H9 (cell line): ENCODE measurements at regions not wholly inside any gene's neighbourhood (a gene's known extent, or its start where the extent isn't known, plus 50 kb on each side); places are given as distances from the start of the nearest gene placed in this dataset.

Source experiments
- DNase-seq: peaks from one replicate; pipeline ENCODE4 v3.0.0-alpha.2; 2017
- H2AFZ ChIP-seq: one replicate; pipeline ENCODE4 v1.6.1; 2013; ENCODE audit warnings: mild to moderate bottlenecking, low read length, control low read depth, moderate library complexity
- H2AK5ac ChIP-seq: 2 replicates; pipeline ENCODE4 v1.6.1; 2013; ENCODE audit warnings: low read length, control low read depth, mixed read lengths; ENCODE audit not compliant: insufficient read length
- H2BK120ac ChIP-seq: one replicate; pipeline ENCODE4 v1.6.1; 2013; ENCODE audit warnings: low read depth, mild to moderate bottlenecking, low read length, control low read depth, inconsistent platforms; ENCODE audit not compliant: poor library complexity, severe bottlenecking
- H2BK12ac ChIP-seq: 2 replicates; pipeline ENCODE4 v1.6.1; 2013; ENCODE audit warnings: low read length, control low read depth, mixed read lengths, low read depth; ENCODE audit not compliant: insufficient read length
- H2BK15ac ChIP-seq: 2 replicates; pipeline ENCODE4 v1.6.1; 2013; ENCODE audit warnings: low read depth, low read length, control low read depth
- H2BK20ac ChIP-seq: one replicate; pipeline ENCODE4 v1.6.1; 2013; ENCODE audit warnings: low read depth, mild to moderate bottlenecking, low read length, control low read depth, inconsistent platforms; ENCODE audit not compliant: poor library complexity, severe bottlenecking
- H2BK5ac ChIP-seq: 2 replicates; pipeline ENCODE4 v1.6.1; 2013; ENCODE audit warnings: low read length, control low read depth, mixed read lengths; ENCODE audit not compliant: insufficient read length
- H3K14ac ChIP-seq: 2 replicates; pipeline ENCODE4 v1.6.1; 2013; ENCODE audit warnings: low read length, control low read depth; ENCODE audit not compliant: insufficient read depth
- H3K18ac ChIP-seq: 2 replicates; pipeline ENCODE4 v1.6.1; 2013; ENCODE audit warnings: low read depth, mild to moderate bottlenecking, mixed read lengths, low read length, control low read depth; ENCODE audit not compliant: insufficient read length
- H3K23ac ChIP-seq: 2 replicates; pipeline ENCODE4 v1.6.1; 2013; ENCODE audit warnings: low read length, control low read depth, mixed read lengths, low read depth; ENCODE audit not compliant: insufficient read length
- H3K23me2 ChIP-seq: 2 replicates; pipeline ENCODE4 v1.6.1; 2013; ENCODE audit warnings: low read depth, mild to moderate bottlenecking, mixed read lengths, low read length, control low read depth; ENCODE audit not compliant: insufficient read length, poor library complexity, severe bottlenecking
- H3K27ac ChIP-seq: 2 replicates; pipeline ENCODE4 v1.5.1; 2013; ENCODE audit warnings: low read length, control low read depth, mixed read lengths, low read depth; ENCODE audit not compliant: insufficient read length
- H3K27me3 ChIP-seq: 2 replicates; pipeline ENCODE4 v1.6.1; 2013; ENCODE audit warnings: low read length, control low read depth, inconsistent platforms; ENCODE audit not compliant: insufficient read depth
- H3K4ac ChIP-seq: 2 replicates; pipeline ENCODE4 v1.6.1; 2013; ENCODE audit warnings: low read depth, mild to moderate bottlenecking, control low read depth, inconsistent platforms, low read length, moderate library complexity
- H3K4me1 ChIP-seq: 2 replicates; pipeline ENCODE4 v1.6.1; 2013; ENCODE audit warnings: low read length, control low read depth, inconsistent platforms; ENCODE audit not compliant: insufficient read depth
- H3K4me2 ChIP-seq: 2 replicates; pipeline ENCODE4 v1.6.1; 2013; ENCODE audit warnings: low read length, control low read depth, mixed read lengths; ENCODE audit not compliant: insufficient read length, insufficient read depth
- H3K56ac ChIP-seq: 2 replicates; pipeline ENCODE4 v1.6.1; 2013; ENCODE audit warnings: low read depth, mild to moderate bottlenecking, mixed read lengths, low read length, control low read depth; ENCODE audit not compliant: insufficient read length
- H3K79me1 ChIP-seq: 2 replicates; pipeline ENCODE4 v1.6.1; 2013; ENCODE audit warnings: low read depth, mild to moderate bottlenecking, moderate library complexity, low read length, control low read depth, inconsistent platforms; ENCODE audit not compliant: insufficient read depth, poor library complexity, severe bottlenecking
- H3K79me2 ChIP-seq: 2 replicates; pipeline ENCODE4 v1.6.1; 2013; ENCODE audit warnings: low read length, control low read depth, inconsistent platforms; ENCODE audit not compliant: insufficient read depth
- H3K9ac ChIP-seq: 2 replicates; pipeline ENCODE4 v1.6.1; 2013; ENCODE audit warnings: low read length, control low read depth, mixed read lengths; ENCODE audit not compliant: insufficient read length; ENCODE audit errors: extremely low read depth
- H3K9me3 ChIP-seq: one replicate; pipeline ENCODE4 v1.6.1; 2013; ENCODE audit warnings: low read depth, low read length, inconsistent platforms; ENCODE audit not compliant: control insufficient read depth
- H3T11ph ChIP-seq: one replicate; pipeline ENCODE4 v1.6.1; 2013; ENCODE audit warnings: mild to moderate bottlenecking, low read length, control low read depth, inconsistent platforms
- H4K20me1 ChIP-seq: one replicate; pipeline ENCODE4 v1.6.1; 2013; ENCODE audit not compliant: control insufficient read depth, insufficient read length, insufficient read depth
- H4K5ac ChIP-seq: 2 replicates; pipeline ENCODE4 v1.6.1; 2013; ENCODE audit warnings: low read depth, mild to moderate bottlenecking, mixed read lengths, low read length, control low read depth; ENCODE audit not compliant: insufficient read length
- H4K8ac ChIP-seq: replicated peaks from 2 replicates; pipeline ENCODE4 v1.6.1; 2013; ENCODE audit warnings: low read length, control low read depth, mixed read lengths, low read depth; ENCODE audit not compliant: insufficient read length
- H4K91ac ChIP-seq: 2 replicates; pipeline ENCODE4 v1.6.1; 2013; ENCODE audit warnings: low read depth, mild to moderate bottlenecking, moderate library complexity, mixed read lengths, low read length, control low read depth; ENCODE audit not compliant: insufficient read length
- H3K27ac Mint-ChIP-seq, 3 experiments: 2 replicates in 2 of 3; 3 replicates in 1 of 3; pipeline ENCODE4 v1.8.0; 2020 to 2021; ENCODE audit warnings: mixed read lengths in 3 of 3, mild to moderate bottlenecking in 1 of 3, moderate library complexity in 1 of 3
- H3K27me3 Mint-ChIP-seq: 2 replicates; pipeline ENCODE4 v1.8.0; 2021; ENCODE audit warnings: low read depth, mild to moderate bottlenecking, moderate library complexity, mixed read lengths
- H3K36me3 Mint-ChIP-seq, 3 experiments: 2 replicates in 2 of 3; 3 replicates in 1 of 3; pipeline ENCODE4 v1.8.0; 2020 to 2021; ENCODE audit warnings: low read depth in 3 of 3, mixed read lengths in 3 of 3; ENCODE audit not compliant: insufficient read depth in 1 of 3
- H3K4me1 Mint-ChIP-seq, 2 experiments: 2 replicates each; pipeline ENCODE4 v1.8.0; 2020; ENCODE audit warnings: mixed read lengths in 2 of 2
- H3K4me3 Mint-ChIP-seq, 2 experiments: 2 replicates in 1 of 2; 3 replicates in 1 of 2; pipeline ENCODE4 v1.8.0; 2020 to 2021; ENCODE audit warnings: mild to moderate bottlenecking in 2 of 2, mixed read lengths in 2 of 2, moderate library complexity in 1 of 2
- H3K9me3 Mint-ChIP-seq, 2 experiments: 2 replicates in 1 of 2; 3 replicates in 1 of 2; pipeline ENCODE4 v1.8.0; 2020; ENCODE audit warnings: mild to moderate bottlenecking in 2 of 2, mixed read lengths in 2 of 2, moderate library complexity in 1 of 2
- CTCF ChIP-seq: fragments of 200-600 bp; sonication (generic); conservative IDR thresholded peaks from 3 replicates; pipeline ENCODE4 v1.8.0; 2021; ENCODE audit warnings: antibody characterized with exemption, mild to moderate bottlenecking
- WGBS: extraction: QIAGEN DNeasy Blood & Tissue Kit; methylation state at CpG from one replicate; pipeline ENCODE4 v1.1.7; 2013; ENCODE audit warnings: missing lambda C conversion rate, low lambda C conversion rate, mixed read lengths; ENCODE audit not compliant: insufficient read length; ENCODE audit errors: extremely low coverage; 5-methylcytosine and 5-hydroxymethylcytosine counted together

GRCh38 chr13:78410164-78410563, 193.2 kb downstream of the POU4F1 start:
- H2BK12ac ChIP-seq: no peak overlapping the region
- no peak overlapping the region for H4K91ac ChIP-seq
- no peaks in the 10 kb centered on the region for H3K27me3 ChIP-seq
- no peaks in the 10 kb centered on the region for H3K23me2 ChIP-seq
- no peak for TF ChIP-seq CTCF
- H2BK15ac ChIP-seq: no peak overlapping the region
- no peak overlapping the region for H3K27ac ChIP-seq
- H3K4me2 ChIP-seq: no peak overlapping the region
- Mint-ChIP-seq H3K27me3 (no peaks in the 10 kb centered on the region), H3K4me3 (no peak overlapping the region), H3K9me3 (no peaks in the 10 kb centered on the region), H3K27ac (no peak overlapping the region), H3K36me3 (no peaks in the 10 kb centered on the region), H3K4me1 (peaks cover 0 to 4% of the 10 kb centered on the region in 2 experiments; a peak in 3 of 4 replicates)
- H4K20me1 ChIP-seq: no peaks in the 10 kb centered on the region
- H3K14ac ChIP-seq: no peak overlapping the region
- no peak overlapping the region for H2AK5ac ChIP-seq
- no peak overlapping the region for H3K18ac ChIP-seq
- H2BK5ac ChIP-seq: no peak overlapping the region
- no peaks in the 10 kb centered on the region for H3K79me1 ChIP-seq
- no peak overlapping the region for H4K5ac ChIP-seq
- H3K79me2 ChIP-seq: no peaks in the 10 kb centered on the region
- no peak overlapping the region for H2AFZ ChIP-seq
- no peaks in the 10 kb centered on the region for H3K4me1 ChIP-seq
- H3K56ac ChIP-seq: no peak overlapping the region
- no CpG with 5 or more reads among the region's 2 CpGs for WGBS
- H2BK120ac ChIP-seq: no peak overlapping the region
- no peak overlapping the region for H3K4ac ChIP-seq
- no peak overlapping the region for H4K8ac ChIP-seq
- H3T11ph ChIP-seq: no peak overlapping the region
- no peak overlapping the region for H3K23ac ChIP-seq
- H2BK20ac ChIP-seq: no peak overlapping the region
- DNase-seq: no peak
- no peak overlapping the region for H3K9ac ChIP-seq
- no peaks in the 10 kb centered on the region for H3K9me3 ChIP-seq
